ENCODE measurements at regions not wholly inside any gene's neighbourhood (a gene's known extent, or its start where the extent isn't known, plus 50 kb on each side); places are given as distances from the start of the nearest gene placed in this dataset.
"Not testable (repeated sequence)": the region's sequence is repeated elsewhere in the genome, so short reads cannot be mapped to it uniquely, and the experiment has no call there.

DNA sequence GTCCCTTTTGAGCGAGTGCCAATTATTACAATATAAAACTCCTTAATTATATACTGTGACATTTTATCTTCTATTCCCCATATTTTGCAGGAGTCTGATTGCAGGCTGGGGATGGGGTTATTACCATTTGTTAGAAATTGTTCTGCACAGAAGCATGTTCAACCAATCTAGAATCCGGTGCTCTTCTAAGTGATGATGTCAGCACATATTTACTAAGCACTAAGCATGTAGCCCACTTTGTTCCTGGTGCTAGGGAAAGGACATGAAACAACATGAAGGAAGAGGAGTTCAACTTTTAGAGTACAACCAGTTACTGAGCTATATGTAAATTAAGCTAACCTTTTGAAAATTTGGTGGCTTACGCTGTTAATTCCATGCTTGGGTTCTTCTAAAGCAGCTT is 52.8 kb upstream of the IL1RAPL2 start:
- DNase-seq: no peak

DNA sequence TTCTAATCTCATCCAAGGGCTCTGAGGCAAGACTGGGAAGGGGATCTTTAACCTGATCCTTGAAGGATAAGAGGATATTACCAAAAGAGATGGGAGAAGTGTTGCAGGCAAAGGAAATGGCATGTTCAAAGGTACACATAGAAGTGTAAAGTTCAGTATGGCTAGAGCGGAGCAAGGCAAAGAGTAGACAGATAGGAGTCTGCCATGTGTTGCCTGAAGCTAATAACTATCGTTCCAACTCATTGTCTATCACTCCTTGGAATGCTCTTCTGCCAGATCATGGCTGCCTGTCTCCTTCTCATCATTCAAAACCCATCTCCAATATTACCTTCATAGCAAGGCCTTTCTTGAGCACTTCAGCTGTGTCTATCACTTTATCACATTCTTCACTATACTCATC is 55.2 kb upstream of the IL1RAPL2 start:
- no peak for DNase-seq

- no peak for DNase-seq
These were observed 63.5 kb upstream of the IL1RAPL2 start for GRCh38 chrX:104502460-104502859.

DNA sequence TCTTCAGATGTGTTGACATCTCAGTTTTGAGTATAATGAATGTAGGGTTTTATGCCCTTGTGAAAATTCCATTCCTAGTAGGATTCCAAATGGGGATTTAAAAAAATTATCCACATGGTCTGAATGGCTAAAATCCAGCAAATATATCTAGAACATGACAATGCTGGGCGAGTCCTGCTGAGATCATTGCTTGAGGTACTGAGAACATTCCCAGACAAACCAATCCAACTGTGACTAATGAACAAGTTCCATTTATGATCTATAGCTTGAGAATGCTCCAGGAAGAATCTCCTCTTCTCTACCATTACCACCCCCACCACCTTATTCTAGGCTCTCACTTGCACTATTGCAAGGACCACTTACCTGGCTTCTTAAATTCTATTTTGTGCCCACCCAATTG is 77.2 kb upstream of the IL1RAPL2 start:
- DNase-seq: no peak

DNA sequence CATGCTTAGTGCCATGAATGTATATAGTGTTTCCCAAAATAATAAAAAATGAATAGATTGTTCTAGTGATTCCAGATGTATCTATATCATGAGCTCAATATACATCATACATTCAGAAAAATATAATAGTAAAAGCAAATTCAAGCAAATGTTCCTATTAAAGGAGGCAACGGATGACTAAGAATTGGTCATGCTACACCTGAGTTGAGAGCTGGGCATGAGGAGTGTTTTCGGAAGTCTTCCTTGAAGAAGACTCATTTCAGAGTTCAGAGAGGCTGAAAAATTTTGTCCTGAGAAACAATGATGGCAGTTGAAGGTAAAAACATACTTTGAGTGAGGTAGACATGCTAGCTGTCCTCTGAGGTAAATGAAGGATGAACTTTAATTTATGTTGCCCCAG is 79.3 kb upstream of the IL1RAPL2 start:
- DNase-seq: no peak

DNA sequence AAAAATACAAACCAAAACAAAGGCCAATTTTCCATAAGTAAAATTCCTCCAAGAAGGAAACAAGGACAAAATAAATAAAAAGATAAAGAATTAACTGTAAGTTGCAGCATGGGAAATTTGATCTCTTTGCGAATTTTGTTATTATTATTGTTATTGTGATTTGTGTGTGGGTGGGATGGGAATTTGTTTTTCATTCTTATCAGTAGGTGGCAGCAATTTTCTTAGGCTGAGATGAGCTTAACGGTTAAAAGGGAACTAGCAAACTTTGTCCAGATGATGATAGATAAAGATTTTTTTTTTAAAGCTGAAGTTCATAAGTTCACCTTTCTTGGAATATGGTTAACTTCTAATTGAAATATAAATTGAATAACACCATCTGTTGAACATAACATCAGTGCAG is 83.2 kb upstream of the IL1RAPL2 start:
- DNase-seq: no peak

DNA sequence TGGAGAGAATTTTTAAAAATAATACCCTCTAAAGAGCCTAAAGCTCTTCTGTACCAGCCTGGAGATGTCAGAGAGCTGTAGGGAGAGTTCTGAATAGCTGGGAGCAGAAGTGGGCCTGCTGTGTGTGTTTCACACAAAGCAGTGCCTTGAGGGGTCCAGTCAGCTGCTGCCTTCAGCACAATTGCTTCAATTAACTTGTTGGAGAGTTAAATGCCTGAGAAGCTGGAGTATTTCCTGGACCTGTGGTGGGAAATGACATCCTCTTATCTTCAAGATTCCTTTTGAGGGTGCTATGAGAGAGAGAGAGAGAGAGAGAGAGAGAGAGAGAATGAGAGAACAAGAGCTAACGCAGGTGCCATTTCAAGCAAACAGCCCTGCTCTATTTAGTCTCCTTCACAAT is 96.2 kb upstream of the IL1RAPL2 start:
- DNase-seq: no peak

- DNase-seq: no peak
These were observed 106.2 kb upstream of the IL1RAPL2 start for GRCh38 chrX:104459796-104460195.

- not testable (repeated sequence) for DNase-seq
These were observed 108.9 kb upstream of the IL1RAPL2 start for GRCh38 chrX:104457130-104457529.

DNA sequence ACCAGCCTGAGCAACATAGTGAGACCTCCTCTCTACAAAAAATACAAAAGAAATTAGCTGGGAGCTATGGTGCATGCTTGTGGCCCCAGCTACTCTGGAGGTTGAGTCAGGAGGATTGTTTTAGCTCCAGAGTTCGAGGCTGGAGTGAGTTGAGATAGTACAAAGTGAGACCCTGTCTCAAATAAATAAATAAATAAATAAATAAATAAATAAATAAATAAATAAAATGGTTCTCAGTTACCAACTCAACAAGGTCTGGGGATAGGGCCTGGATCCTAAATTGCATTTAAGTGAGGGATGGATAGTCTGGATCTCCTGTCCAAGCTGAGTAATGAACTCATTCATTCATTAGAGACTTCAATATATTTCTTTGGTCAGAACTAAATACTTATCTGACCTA is 115.7 kb upstream of the IL1RAPL2 start:
- no peak for DNase-seq

DNA sequence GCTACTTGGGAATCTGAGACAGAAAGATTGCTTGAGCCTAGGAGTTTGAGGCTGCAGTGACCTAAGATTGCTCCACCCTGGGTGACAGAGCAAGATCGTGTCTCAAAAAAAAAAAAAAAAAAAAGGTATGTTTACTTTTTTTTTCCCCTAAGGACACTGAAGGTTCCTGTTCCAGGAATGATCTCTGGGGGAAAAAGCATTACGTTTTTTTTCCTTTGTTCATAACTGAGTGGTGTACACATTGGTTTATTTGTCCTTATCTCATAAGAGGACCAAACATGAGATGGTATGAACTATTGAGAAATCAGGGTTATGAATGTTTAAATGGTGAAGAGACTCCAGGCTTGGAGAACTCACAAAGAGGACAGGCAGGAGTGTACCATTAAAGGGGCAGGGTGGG is 120.4 kb upstream of the IL1RAPL2 start:
- no peak for DNase-seq

GRCh38 chrX:104435249-104435648 is 130.8 kb upstream of the IL1RAPL2 start:
- no peak for DNase-seq

- DNase-seq: no peak
These were observed 133.7 kb upstream of the IL1RAPL2 start for GRCh38 chrX:104432321-104432720.

GRCh38 chrX:104430742-104431119 is 135.3 kb upstream of the IL1RAPL2 start:
- DNase-seq: no peak

DNA sequence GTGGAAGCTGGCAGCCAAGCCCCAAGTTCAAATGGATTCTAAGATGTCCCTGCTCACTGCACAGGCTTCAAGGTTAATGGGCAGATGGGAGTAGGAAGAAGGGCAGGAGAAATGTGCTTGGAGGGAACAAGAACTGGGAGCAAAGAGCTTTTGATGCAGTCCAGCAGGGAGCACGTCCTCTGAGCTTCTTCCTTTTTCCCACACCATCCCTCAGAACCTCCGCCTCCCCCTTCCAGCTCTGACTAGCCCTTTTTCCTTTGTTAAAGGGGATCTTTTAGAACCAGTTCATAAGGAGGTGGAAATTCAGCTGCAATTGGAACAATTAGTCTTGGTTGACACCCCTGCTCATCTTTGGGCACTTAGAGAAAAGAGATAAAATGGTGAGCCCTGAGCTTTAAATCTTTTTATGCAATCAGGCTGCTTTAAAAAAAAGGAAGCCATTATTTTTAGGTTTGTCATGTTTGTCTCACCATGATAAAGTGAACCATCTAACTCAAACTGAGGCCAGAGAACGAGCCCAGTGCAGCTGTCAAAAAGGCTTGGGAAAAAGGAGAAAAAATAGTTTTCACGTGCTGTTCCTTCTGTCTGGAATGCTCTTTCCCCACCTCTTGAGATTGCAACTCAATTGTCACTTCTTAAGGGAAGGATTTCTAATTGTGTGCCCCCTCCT is 135.8 kb upstream of the IL1RAPL2 start:
- DNase-seq: no peak

- no peak for DNase-seq
These were observed 137.8 kb upstream of the IL1RAPL2 start for GRCh38 chrX:104428231-104428630.

- no peak for DNase-seq
These were observed 138.3 kb upstream of the IL1RAPL2 start for GRCh38 chrX:104427693-104428092.

DNA sequence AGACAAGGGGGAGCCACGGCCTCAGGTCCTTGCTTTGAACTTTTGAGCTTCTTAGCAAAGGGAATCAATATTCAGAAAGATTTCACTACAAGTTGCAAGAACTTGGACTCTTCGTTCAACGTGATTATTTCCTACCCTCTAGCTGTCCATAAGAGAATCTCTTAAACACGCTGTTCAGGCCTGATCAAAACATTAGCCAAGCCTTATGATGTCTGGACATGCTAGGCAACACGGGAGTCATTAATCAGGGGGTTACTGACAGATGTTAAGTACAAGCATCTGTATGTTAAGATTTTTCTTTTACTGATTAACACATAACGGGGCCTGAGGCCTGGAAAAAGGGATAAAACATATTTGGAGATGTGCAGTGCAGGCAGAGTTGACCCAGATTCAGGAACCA is 138.9 kb upstream of the IL1RAPL2 start:
- no peak for DNase-seq

DNA sequence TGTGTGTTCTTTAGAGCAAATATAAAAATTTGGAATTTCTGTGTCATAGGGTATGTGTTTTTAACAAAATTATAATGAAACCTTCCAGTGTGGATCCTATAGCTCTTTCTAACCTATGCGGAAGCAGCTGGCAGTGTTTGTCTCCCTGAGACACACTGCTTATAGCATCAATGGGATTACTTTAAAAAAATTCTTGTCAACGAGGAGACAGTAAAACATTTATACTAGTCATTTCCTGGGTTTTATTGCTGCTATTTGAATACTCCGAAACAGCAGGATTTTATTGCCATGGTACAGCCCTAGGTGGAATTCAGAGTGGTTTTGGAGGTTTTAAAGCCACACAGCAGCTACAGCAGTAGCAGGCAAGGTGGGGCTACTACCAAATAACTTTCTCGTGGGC is 145.1 kb upstream of the IL1RAPL2 start:
- DNase-seq: no peak

GRCh38 chrX:104419926-104420325 is 146.1 kb upstream of the IL1RAPL2 start:
- DNase-seq: no peak

GRCh38 chrX:104419211-104419610 is 146.8 kb upstream of the IL1RAPL2 start:
- DNase-seq: peak; percentile 21

DNA sequence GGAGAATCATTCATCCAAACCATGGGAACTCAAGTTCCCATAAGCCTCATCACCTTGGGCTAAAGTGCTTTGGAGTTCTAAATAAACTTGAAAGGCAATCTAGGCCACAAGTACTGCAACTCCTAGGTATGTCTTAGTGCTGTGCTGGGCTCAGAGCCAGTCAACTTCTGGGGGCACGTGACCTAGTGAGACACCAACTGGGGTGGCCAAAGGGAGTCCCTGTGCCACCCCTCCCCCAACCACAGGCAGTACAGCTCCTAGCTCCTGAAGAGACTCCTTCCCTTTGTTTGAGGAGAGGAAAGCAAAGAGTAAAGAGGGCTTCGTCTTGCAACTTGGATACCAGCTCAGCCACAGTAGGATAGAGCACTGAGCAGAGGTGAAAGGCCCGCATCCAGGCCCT is 154.2 kb upstream of the IL1RAPL2 start:
- DNase-seq: no peak

- no peak for DNase-seq
These were observed 145.7 kb upstream of the ESX1 start for GRCh38 chrX:104400387-104400786.

DNA sequence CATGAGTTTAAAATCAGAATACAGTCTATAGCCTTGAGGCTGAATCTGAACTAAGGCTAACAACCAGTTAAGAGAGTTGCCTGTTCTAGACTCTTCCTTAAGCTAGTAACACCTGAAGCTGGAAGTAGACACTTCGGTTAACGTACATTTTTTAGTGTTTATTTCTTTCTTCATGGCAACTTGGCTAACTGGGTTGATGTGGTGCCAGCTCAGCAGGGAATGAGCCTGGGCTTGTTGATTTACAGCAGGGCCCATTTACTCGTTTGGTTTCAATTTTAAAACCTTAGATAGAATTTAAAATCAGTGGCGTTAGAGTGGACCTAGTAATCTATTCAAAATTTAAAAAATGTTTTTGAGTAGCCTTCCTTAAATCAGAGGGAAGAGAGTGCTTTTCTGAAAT is 137.6 kb upstream of the ESX1 start:
- no peak for DNase-seq

DNA sequence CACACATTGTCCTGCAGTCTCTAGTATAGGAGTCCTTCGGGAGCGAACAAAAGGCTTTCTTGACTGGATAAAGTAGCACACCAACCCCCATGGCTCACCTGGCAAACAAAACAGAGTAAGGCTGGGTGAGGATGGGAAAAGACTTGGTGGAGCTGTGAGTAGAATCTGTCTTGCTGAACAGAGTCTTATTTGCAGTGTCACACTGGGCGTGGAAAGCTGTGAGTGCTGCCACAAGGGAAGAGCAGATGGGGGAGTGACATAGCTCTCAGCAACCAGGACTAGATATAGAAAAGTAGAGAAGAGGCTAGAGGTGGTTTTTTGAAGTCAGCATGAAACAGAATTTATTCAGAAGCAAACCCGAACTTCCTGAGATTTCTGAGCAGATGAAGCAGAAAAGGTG is 137.2 kb upstream of the ESX1 start:
- DNase-seq: no peak

GRCh38 chrX:104376937-104377336 is 122.2 kb upstream of the ESX1 start:
- no peak for DNase-seq

Measured in fibroblast of skin of right biceps (primary cell).